ENCODE measurements at regions not wholly inside any gene's neighbourhood (a gene's known extent, or its start where the extent isn't known, plus 50 kb on each side); places are given as distances from the start of the nearest gene placed in this dataset.

- CTCF ChIA-PET: no interaction called here
- DNase-seq: peak; percentile 20
- Mint-ChIP-seq H3K36me3 (ENCODE audit: insufficient read depth, unreplicated experiment) (peaks cover 12% of the 10 kb centered on the region), H3K4me1 (ENCODE audit: low read depth, unreplicated experiment) (peaks cover 22% of the 10 kb centered on the region), H3K27ac (ENCODE audit: unreplicated experiment) (peak overlapping the region; percentile 81), H3K9me3 (ENCODE audit: low read depth, unreplicated experiment) (peaks cover 2% of the 10 kb centered on the region), H3K27me3 (ENCODE audit: unreplicated experiment) (no peaks in the 10 kb centered on the region), H3K4me3 (ENCODE audit: low read depth, unreplicated experiment) (no peak overlapping the region)
- no peak for TF ChIP-seq CTCF (IDR thresholded peaks at IDR 0.05; ENCODE audit: unreplicated experiment)
- BruUV-seq (replicated peaks): no TSS peak
- intact Hi-C loops (cut with micrococcal nuclease; ENCODE audit: unreplicated experiment): loop anchor here (5.0 to 10.0 kb wide), 2 partner anchors 77 to 145 kb away; partner anchors contain the start of gene ZNF462
Observed at GRCh38 chr9:106717686-106718085, 145.3 kb upstream of the ZNF462 start.

- DNase-seq: no peak
- H3K9me3 Mint-ChIP-seq (ENCODE audit: low read depth, unreplicated experiment): peaks cover 2% of the 10 kb centered on the region
- H3K4me1 Mint-ChIP-seq (ENCODE audit: low read depth, unreplicated experiment): peaks cover 22% of the 10 kb centered on the region
- no peak overlapping the region for H3K4me3 Mint-ChIP-seq (ENCODE audit: low read depth, unreplicated experiment)
- no TSS peak for BruUV-seq (replicated peaks)
- no peaks in the 10 kb centered on the region for H3K27me3 Mint-ChIP-seq (ENCODE audit: unreplicated experiment)
- CTCF ChIA-PET: no interaction called here
- peak overlapping the region; percentile 25 for H3K27ac Mint-ChIP-seq (ENCODE audit: unreplicated experiment)
- intact Hi-C loops (cut with micrococcal nuclease; ENCODE audit: unreplicated experiment): loop anchor here (5.0 to 10.0 kb wide), 2 partner anchors 76 to 143 kb away; partner anchors contain the start of gene ZNF462
- no peak for TF ChIP-seq CTCF (IDR thresholded peaks at IDR 0.05; ENCODE audit: unreplicated experiment)
- peaks cover 12% of the 10 kb centered on the region for H3K36me3 Mint-ChIP-seq (ENCODE audit: insufficient read depth, unreplicated experiment)
Observed at GRCh38 chr9:106718936-106719335, 144.0 kb upstream of the ZNF462 start.

GRCh38 chr9:106722051-106722753 is 140.8 kb upstream of the ZNF462 start:
- Mint-ChIP-seq H3K27me3 (ENCODE audit: unreplicated experiment) (no peaks in the 10 kb centered on the region), H3K36me3 (ENCODE audit: insufficient read depth, unreplicated experiment) (peaks cover 6% of the 10 kb centered on the region), H3K9me3 (ENCODE audit: low read depth, unreplicated experiment) (peaks cover 5% of the 10 kb centered on the region), H3K4me3 (ENCODE audit: low read depth, unreplicated experiment) (no peak overlapping the region), H3K27ac (ENCODE audit: unreplicated experiment) (peak overlapping the region; percentile 22), H3K4me1 (ENCODE audit: low read depth, unreplicated experiment) (peaks cover 22% of the 10 kb centered on the region)
- no peak for TF ChIP-seq CTCF (IDR thresholded peaks at IDR 0.05; ENCODE audit: unreplicated experiment)
- BruUV-seq (replicated peaks): no TSS peak
- no peak for DNase-seq
- intact Hi-C loops (cut with micrococcal nuclease; ENCODE audit: unreplicated experiment): no loop called here
- CTCF ChIA-PET: no interaction called here

- no peak for TF ChIP-seq CTCF (IDR thresholded peaks at IDR 0.05; ENCODE audit: unreplicated experiment)
- Mint-ChIP-seq H3K27ac (ENCODE audit: unreplicated experiment) (no peak overlapping the region), H3K27me3 (ENCODE audit: unreplicated experiment) (no peaks in the 10 kb centered on the region), H3K4me3 (ENCODE audit: low read depth, unreplicated experiment) (no peak overlapping the region), H3K4me1 (ENCODE audit: low read depth, unreplicated experiment) (peaks cover 18% of the 10 kb centered on the region), H3K9me3 (ENCODE audit: low read depth, unreplicated experiment) (peaks cover 5% of the 10 kb centered on the region), H3K36me3 (ENCODE audit: insufficient read depth, unreplicated experiment) (no peaks in the 10 kb centered on the region)
- BruUV-seq (replicated peaks): no TSS peak
- intact Hi-C loops (cut with micrococcal nuclease; ENCODE audit: unreplicated experiment): no loop called here
- DNase-seq: no peak
- CTCF ChIA-PET: no interaction called here
Observed at GRCh38 chr9:106723926-106724325, 139.0 kb upstream of the ZNF462 start.
